WI38 (cell line): ENCODE measurements at regions not wholly inside any gene's neighbourhood (a gene's known extent, or its start where the extent isn't known, plus 50 kb on each side); places are given as distances from the start of the nearest gene placed in this dataset.

ENCODE experiments used
- H3K4me3 ChIP-seq: 2 replicates; pipeline ENCODE4 v1.5.1; 2011; ENCODE audit warnings: low read depth, mild to moderate bottlenecking, control low read depth, low read length
- TF ChIP-seq, protein P1 (sequence below): IDR thresholded peaks from 2 replicates; pipeline ENCODE4 v1.5.1; 2012; ENCODE audit warnings: low read depth, mild to moderate bottlenecking, control low read depth, low read length

DNA sequence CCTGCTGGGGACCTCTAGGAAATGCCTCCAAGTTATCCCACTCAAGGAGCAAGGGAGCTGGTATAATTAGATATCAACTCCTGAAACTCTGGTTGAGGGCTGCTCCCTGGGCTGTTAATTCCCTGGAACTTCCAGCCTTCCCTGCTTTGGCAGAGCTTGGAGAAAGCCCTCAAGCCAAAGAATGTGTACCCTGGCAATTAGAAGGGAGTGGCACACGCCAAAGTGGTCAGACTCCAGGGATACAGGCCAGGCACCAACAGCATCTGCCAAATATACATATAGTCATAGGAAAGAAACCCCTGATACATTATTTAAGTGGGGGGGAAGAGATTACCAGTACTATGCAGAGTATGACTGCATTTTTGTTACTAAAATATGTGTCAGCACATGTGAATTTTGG is 616.8 kb downstream of the BCOR start:
- TF ChIP-seq, protein P1, sequence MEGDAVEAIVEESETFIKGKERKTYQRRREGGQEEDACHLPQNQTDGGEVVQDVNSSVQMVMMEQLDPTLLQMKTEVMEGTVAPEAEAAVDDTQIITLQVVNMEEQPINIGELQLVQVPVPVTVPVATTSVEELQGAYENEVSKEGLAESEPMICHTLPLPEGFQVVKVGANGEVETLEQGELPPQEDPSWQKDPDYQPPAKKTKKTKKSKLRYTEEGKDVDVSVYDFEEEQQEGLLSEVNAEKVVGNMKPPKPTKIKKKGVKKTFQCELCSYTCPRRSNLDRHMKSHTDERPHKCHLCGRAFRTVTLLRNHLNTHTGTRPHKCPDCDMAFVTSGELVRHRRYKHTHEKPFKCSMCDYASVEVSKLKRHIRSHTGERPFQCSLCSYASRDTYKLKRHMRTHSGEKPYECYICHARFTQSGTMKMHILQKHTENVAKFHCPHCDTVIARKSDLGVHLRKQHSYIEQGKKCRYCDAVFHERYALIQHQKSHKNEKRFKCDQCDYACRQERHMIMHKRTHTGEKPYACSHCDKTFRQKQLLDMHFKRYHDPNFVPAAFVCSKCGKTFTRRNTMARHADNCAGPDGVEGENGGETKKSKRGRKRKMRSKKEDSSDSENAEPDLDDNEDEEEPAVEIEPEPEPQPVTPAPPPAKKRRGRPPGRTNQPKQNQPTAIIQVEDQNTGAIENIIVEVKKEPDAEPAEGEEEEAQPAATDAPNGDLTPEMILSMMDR: no peak
- H3K4me3 ChIP-seq: no peak overlapping the region

GRCh38 chrX:39481621-39482020 is 616.1 kb downstream of the BCOR start:
- TF ChIP-seq, protein P1: no peak
- H3K4me3 ChIP-seq: no peak overlapping the region

- no peak overlapping the region for H3K4me3 ChIP-seq
- TF ChIP-seq, protein P1: no peak
Observed at GRCh38 chrX:39484159-39485068, 613.3 kb downstream of the BCOR start.

DNA sequence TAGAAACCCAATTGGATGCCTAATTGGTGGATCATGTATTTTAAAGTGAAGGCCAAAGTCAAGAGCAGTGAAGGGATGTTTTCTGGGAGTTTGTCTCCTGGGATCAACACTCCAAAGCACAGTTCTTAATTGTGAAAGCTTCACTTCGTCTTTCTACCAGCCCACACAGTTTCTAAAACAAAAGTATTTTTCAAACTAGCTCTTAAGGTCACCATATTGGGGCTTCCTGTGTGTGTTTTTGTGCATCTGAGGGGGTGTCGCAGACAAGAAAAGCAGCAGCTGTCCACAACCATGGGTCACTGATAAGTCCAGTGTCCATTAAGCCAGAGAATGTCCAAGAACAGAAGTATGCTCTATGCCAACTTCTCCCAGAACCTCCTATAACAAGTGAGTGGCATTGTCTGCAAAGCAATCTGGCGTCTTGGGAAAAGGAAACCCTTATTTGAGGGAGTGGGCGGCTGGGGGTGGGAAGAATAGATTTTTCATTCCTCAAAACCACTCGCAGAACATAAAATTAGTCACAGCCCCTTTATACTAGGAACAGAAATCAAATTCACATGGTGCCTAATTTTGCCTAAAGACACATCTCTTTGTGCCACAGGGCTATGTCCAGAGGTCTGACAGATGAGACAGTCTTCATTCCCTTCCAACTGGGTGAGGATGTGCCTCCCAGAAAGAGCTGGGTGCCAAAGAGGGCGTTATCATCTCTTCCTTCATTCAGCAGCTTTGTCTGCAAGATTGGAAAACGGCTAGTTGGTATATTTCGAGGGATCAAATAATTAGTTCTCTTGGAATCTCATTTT is 610.4 kb downstream of the BCOR start:
- TF ChIP-seq, protein P1: no peak
- no peak overlapping the region for H3K4me3 ChIP-seq

DNA sequence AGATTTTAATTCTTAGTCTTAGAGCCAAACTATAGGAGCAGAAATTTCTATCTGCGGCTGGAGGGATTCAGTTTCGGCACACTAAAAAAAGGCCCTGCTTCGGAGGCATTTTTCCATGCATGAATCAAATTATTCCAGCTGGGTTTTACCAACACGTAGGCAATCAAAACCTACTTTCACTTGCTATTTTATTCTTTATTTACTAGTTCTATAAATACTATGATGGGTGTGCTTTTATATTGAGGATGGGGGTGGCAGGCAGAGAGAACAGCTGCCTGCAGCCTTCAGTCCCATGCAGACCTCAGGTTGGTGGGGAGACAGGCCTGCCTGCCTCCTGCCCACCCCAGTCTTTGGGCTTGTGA is 609.8 kb downstream of the BCOR start:
- no peak overlapping the region for H3K4me3 ChIP-seq
- TF ChIP-seq, protein P1: no peak

DNA sequence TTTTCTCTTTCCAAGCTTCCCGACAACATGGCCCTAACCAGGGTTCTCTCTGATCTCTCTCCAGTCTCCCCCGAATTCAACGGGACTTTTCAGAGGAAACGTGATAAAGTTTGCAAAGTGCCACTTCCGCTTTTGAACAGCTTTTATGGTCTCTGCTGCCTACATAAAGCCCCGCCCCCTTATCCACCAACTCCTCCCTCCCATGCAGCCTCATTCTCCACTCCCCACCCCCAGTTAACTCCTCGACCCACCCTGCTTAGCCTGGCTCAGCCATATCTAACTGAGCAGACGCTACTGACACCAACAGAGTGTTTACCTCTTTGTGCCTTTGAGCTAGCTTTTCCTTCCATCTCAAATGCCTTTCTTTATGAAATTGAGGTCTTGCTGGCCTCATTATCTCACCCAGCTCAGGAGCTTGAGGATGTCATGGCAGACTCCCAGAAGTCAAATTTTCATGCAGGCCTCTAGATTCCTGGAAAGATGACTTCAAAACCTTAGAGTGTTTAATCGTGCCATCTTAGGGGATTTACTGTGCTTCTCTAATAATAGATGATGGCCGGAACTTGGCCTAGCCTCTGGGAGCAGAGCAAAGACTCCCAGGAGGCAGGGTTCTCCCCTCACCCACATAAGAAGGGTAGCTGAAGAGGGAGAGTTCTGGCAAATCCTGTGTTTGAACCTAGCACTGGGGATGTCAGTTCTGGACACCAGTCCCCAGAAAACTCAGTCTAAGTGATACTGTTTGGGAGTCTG is 606.0 kb downstream of the BCOR start:
- H3K4me3 ChIP-seq: no peak overlapping the region
- TF ChIP-seq, protein P1: no peak
